Cardiac fibroblast (primary cell): ENCODE measurements at regions not wholly inside any gene's neighbourhood (a gene's known extent, or its start where the extent isn't known, plus 50 kb on each side); places are given as distances from the start of the nearest gene placed in this dataset.

Experiments used
- DNase-seq, 2 donors: peaks; one replicate each; pipeline versions ENCODE4 v3.0.0 to v3.0.0-alpha.2; 2010; ENCODE audit warnings: low read depth in 2 of 2
- H3K4me3 ChIP-seq, 2 donors: replicated peaks in 1 of 2; 1 replicate in 1 of 2; 2 replicates in 1 of 2; pipeline ENCODE4 v1.5.1; 2011; ENCODE audit warnings: low read depth in 2 of 2, low read length in 2 of 2, mild to moderate bottlenecking in 2 of 2, moderate library complexity in 1 of 2
- CTCF ChIP-seq: IDR thresholded peaks from one replicate; pipeline ENCODE4 v1.5.1; 2011; ENCODE audit warnings: low read depth, mild to moderate bottlenecking, low read length, inconsistent platforms

- no peak overlapping the region for H3K4me3 ChIP-seq
- no peak for TF ChIP-seq CTCF
- peak in 1 of 2 donors; percentile 27 for DNase-seq
Observed at GRCh38 chrX:9249051-9249846, 215.3 kb upstream of the FAM9B start.

GRCh38 chrX:9252182-9252581 lies 212.7 kb upstream of the TBL1X start:
- no peak for DNase-seq
- no peak for TF ChIP-seq CTCF
- no peak overlapping the region for H3K4me3 ChIP-seq

- DNase-seq: no peak
- TF ChIP-seq CTCF: no peak
- H3K4me3 ChIP-seq: no peak overlapping the region
Observed at GRCh38 chrX:9253211-9253610, 211.6 kb upstream of the TBL1X start.

GRCh38 chrX:9257718-9258420 lies 207.0 kb upstream of the TBL1X start:
- H3K4me3 ChIP-seq: no peak overlapping the region
- no peak for TF ChIP-seq CTCF
- DNase-seq: no peak

GRCh38 chrX:9258421-9259104 lies 206.3 kb upstream of the TBL1X start:
- DNase-seq: no peak
- TF ChIP-seq CTCF: no peak
- H3K4me3 ChIP-seq: no peak overlapping the region

GRCh38 chrX:9260603-9261002 lies 204.3 kb upstream of the TBL1X start:
- no peak overlapping the region for H3K4me3 ChIP-seq
- DNase-seq: no peak
- no peak for TF ChIP-seq CTCF
